Psoas muscle (tissue), 7 donors: ENCODE measurements at regions not wholly inside any gene's neighbourhood (a gene's known extent, or its start where the extent isn't known, plus 50 kb on each side); places are given as distances from the start of the nearest gene placed in this dataset.

Experiments
- ATAC-seq, 4 donors: fragments of 200-7000 bp; cut with Tn5 transposase; one replicate each; pipeline ENCODE4 v1.9.1; 2020; ENCODE audit warnings: moderate library complexity in 3 of 4, mild to moderate bottlenecking in 2 of 4
- DNase-seq, 2 donors: peaks; one replicate each; pipeline ENCODE4 v3.0.0-alpha.2; 2020
- H3K27ac ChIP-seq: fragments of 200-600 bp; one replicate; pipeline ENCODE4 v1.8.0; 2022
- H3K27me3 ChIP-seq, 3 donors: fragments of 200-600 bp in 1 of 3; one replicate each; pipeline versions ENCODE4 v1.6.1 to v1.8.0; 2013 to 2022; ENCODE audit warnings: low read length in 2 of 3, mild to moderate bottlenecking in 2 of 3, moderate library complexity in 1 of 3; ENCODE audit not compliant: insufficient read depth in 3 of 3
- H3K36me3 ChIP-seq, 2 donors: fragments of 200-600 bp in 1 of 2; one replicate each; pipeline versions ENCODE4 v1.6.1 to v1.8.0; 2013 to 2022; ENCODE audit warnings: low read depth in 1 of 2, mild to moderate bottlenecking in 1 of 2, moderate library complexity in 1 of 2; ENCODE audit not compliant: insufficient read depth in 1 of 2
- H3K4me1 ChIP-seq: fragments of 200-600 bp; one replicate; pipeline ENCODE4 v1.8.0; 2022
- H3K4me3 ChIP-seq: fragments of 200-600 bp; one replicate; pipeline ENCODE4 v1.8.0; 2022; ENCODE audit warnings: mild to moderate bottlenecking
- H3K9me3 ChIP-seq: fragments of 200-600 bp; one replicate; pipeline ENCODE4 v1.8.0; 2022
- CTCF ChIP-seq: fragments of 200-600 bp; IDR thresholded peaks from one replicate; pipeline ENCODE4 v1.8.0; 2022; ENCODE audit warnings: antibody characterized with exemption
- WGBS, 3 donors: extraction: QIAGEN DNeasy Blood & Tissue Kit; methylation state at CpG; one replicate each; pipeline versions ENCODE4 v1.1.6 to v1.1.7; 2013; 5-methylcytosine and 5-hydroxymethylcytosine counted together
- intact Hi-C, 2 donors: fragments of 100-400 bp; cut with DNase I; formaldehyde crosslinking; loops; one replicate each; pipeline versions ENCODE4 v1.11.0 to v1.14.2; 2022
- donor health status: healthy with polysubstance abuse.
- donor health status: DM: no; HTN: no; CAD: no; lungs with moderate emphysema.
- donor health status: Bipolar disorder and iron deficiency.
- donor health status: healthy.
- donor health status: DM: yes; HTN: yes; CAD: no.
- donor health status: DM: no; HTN: no; CAD: no.
- donor health status: DM: yes; HTN: yes; CAD: no.

DNA sequence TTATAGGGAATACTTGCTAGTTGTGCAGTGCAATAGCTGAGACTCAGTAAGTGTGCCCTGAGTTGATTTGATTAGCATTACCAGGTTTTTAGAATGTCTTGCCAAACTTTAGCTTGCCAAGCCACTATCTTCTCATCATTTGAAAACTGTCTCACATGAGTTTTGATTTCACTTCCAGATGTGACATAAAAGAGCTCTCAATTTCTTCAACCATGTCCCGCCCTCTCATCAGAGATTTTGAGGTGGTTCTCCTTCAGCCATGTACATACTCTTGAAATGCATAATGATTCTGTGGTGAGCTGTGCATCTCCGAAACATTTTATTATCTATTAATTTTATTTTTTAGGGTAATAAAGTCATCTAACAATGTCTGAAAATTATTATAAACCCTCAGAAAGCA lies 215.0 kb upstream of the SEMA3E start:
- DNase-seq: no peak
- no peaks in the 10 kb centered on the region for H3K4me1 ChIP-seq
- no peaks in the 10 kb centered on the region for H3K9me3 ChIP-seq
- no peak for ATAC-seq
- H3K36me3 ChIP-seq: no peaks in the 10 kb centered on the region
- no peak overlapping the region for H3K27ac ChIP-seq
- H3K4me3 ChIP-seq: no peak overlapping the region
- no peaks in the 10 kb centered on the region for H3K27me3 ChIP-seq
- WGBS, 3 donors: 84 to 96% (median 90%) methylated on average over 2 of the region's 2 CpGs
- intact Hi-C loops: no loop called here
- TF ChIP-seq CTCF: no peak

DNA sequence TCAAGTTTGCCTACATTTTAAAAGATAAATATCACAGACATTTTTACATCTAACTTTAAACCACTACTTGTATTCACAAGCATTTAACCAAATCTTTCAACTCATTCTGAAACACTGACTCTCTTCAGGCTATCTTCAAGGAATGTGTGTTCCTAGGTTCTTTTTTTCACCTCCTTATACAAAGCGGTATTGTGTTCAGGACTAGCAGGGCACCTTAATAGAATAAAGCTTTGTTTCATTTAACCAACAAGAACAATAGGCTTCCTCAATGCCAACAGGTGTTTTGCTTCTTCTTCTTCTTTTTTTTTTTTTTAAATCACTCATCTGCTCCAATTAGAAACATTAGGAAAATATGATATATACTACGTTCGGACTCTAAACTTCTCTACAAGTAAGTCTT lies 212.9 kb upstream of the SEMA3E start:
- no peaks in the 10 kb centered on the region for H3K9me3 ChIP-seq
- no peak overlapping the region for H3K4me3 ChIP-seq
- WGBS, 3 donors: 85 to 93% (median 90%) methylated on average over 3 of the region's 3 CpGs
- no peaks in the 10 kb centered on the region for H3K4me1 ChIP-seq
- ATAC-seq: no peak
- H3K36me3 ChIP-seq: no peaks in the 10 kb centered on the region
- no peak for TF ChIP-seq CTCF
- intact Hi-C loops: no loop called here
- no peaks in the 10 kb centered on the region for H3K27me3 ChIP-seq
- no peak for DNase-seq
- H3K27ac ChIP-seq: no peak overlapping the region

- Histone ChIP-seq H3K36me3 (no peaks in the 10 kb centered on the region), H3K9me3 (no peaks in the 10 kb centered on the region), H3K4me3 (no peak overlapping the region), H3K27me3 (no peaks in the 10 kb centered on the region), H3K4me1 (no peaks in the 10 kb centered on the region), H3K27ac (no peak overlapping the region)
- intact Hi-C loops: no loop called here
- DNase-seq: no peak
- no peak for ATAC-seq
- no peak for TF ChIP-seq CTCF
- WGBS, 3 donors: 55 to 62% (median 62%) methylated on average over 1 of the region's 1 CpG
Measured at GRCh38 chr7:83859827-83860226, 210.9 kb upstream of the SEMA3E start.

DNA sequence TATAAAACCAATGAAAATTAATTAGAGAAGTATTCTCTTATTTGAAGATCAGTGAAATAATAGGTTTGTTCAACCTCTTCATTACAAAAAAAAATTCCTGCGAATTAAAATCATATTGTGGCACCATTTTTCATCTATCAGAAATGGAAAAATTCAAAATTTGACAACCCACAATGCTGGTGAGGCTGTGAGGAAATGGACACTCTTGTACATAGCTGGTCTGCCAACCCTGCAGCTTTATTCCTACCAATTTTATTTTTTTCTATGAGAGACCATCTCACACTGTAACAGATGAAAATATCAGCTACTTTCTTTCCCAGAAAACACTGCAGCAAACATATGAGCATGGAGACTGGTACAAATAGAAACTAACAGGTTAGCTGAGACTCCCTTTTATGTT lies 208.8 kb upstream of the SEMA3E start:
- intact Hi-C loops: no loop called here
- H3K4me3 ChIP-seq: no peak overlapping the region
- TF ChIP-seq CTCF: no peak

GRCh38 chr7:83856094-83856493 lies 207.2 kb upstream of the SEMA3E start:
- no peak for ATAC-seq
- WGBS, 3 donors: 89 to 91% (median 89%) methylated on average over 5 of the region's 5 CpGs
- intact Hi-C loops: no loop called here
- Histone ChIP-seq H3K9me3 (no peaks in the 10 kb centered on the region), H3K4me1 (no peaks in the 10 kb centered on the region), H3K4me3 (no peak overlapping the region), H3K27ac (no peak overlapping the region), H3K36me3 (no peaks in the 10 kb centered on the region), H3K27me3 (no peaks in the 10 kb centered on the region)
- no peak for DNase-seq
- no peak for TF ChIP-seq CTCF

More for the DNA sequence above, 208.8 kb upstream of the SEMA3E start:
- Histone ChIP-seq H3K9me3 (no peaks in the 10 kb centered on the region), H3K27me3 (no peaks in the 10 kb centered on the region), H3K27ac (no peak overlapping the region), H3K4me1 (no peaks in the 10 kb centered on the region), H3K36me3 (no peaks in the 10 kb centered on the region)
- 71 to 80% (median 73%) methylated on average over 1 of the region's 1 CpG for WGBS, 3 donors
- ATAC-seq: no peak
- DNase-seq: no peak
